H9 (cell line): ENCODE measurements at regions not wholly inside any gene's neighbourhood (a gene's known extent, or its start where the extent isn't known, plus 50 kb on each side); places are given as distances from the start of the nearest gene placed in this dataset.

Source experiments
- DNase-seq: peaks from one replicate; pipeline ENCODE4 v3.0.0-alpha.2; 2017
- H2AFZ ChIP-seq: one replicate; pipeline ENCODE4 v1.6.1; 2013; ENCODE audit warnings: mild to moderate bottlenecking, low read length, control low read depth, moderate library complexity
- H2AK5ac ChIP-seq: 2 replicates; pipeline ENCODE4 v1.6.1; 2013; ENCODE audit warnings: low read length, control low read depth, mixed read lengths; ENCODE audit not compliant: insufficient read length
- H2BK120ac ChIP-seq: one replicate; pipeline ENCODE4 v1.6.1; 2013; ENCODE audit warnings: low read depth, mild to moderate bottlenecking, low read length, control low read depth, inconsistent platforms; ENCODE audit not compliant: poor library complexity, severe bottlenecking
- H2BK12ac ChIP-seq: 2 replicates; pipeline ENCODE4 v1.6.1; 2013; ENCODE audit warnings: low read length, control low read depth, mixed read lengths, low read depth; ENCODE audit not compliant: insufficient read length
- H2BK15ac ChIP-seq: 2 replicates; pipeline ENCODE4 v1.6.1; 2013; ENCODE audit warnings: low read depth, low read length, control low read depth
- H2BK20ac ChIP-seq: one replicate; pipeline ENCODE4 v1.6.1; 2013; ENCODE audit warnings: low read depth, mild to moderate bottlenecking, low read length, control low read depth, inconsistent platforms; ENCODE audit not compliant: poor library complexity, severe bottlenecking
- H2BK5ac ChIP-seq: 2 replicates; pipeline ENCODE4 v1.6.1; 2013; ENCODE audit warnings: low read length, control low read depth, mixed read lengths; ENCODE audit not compliant: insufficient read length
- H3K14ac ChIP-seq: 2 replicates; pipeline ENCODE4 v1.6.1; 2013; ENCODE audit warnings: low read length, control low read depth; ENCODE audit not compliant: insufficient read depth
- H3K18ac ChIP-seq: 2 replicates; pipeline ENCODE4 v1.6.1; 2013; ENCODE audit warnings: low read depth, mild to moderate bottlenecking, mixed read lengths, low read length, control low read depth; ENCODE audit not compliant: insufficient read length
- H3K23ac ChIP-seq: 2 replicates; pipeline ENCODE4 v1.6.1; 2013; ENCODE audit warnings: low read length, control low read depth, mixed read lengths, low read depth; ENCODE audit not compliant: insufficient read length
- H3K23me2 ChIP-seq: 2 replicates; pipeline ENCODE4 v1.6.1; 2013; ENCODE audit warnings: low read depth, mild to moderate bottlenecking, mixed read lengths, low read length, control low read depth; ENCODE audit not compliant: insufficient read length, poor library complexity, severe bottlenecking
- H3K27ac ChIP-seq: 2 replicates; pipeline ENCODE4 v1.5.1; 2013; ENCODE audit warnings: low read length, control low read depth, mixed read lengths, low read depth; ENCODE audit not compliant: insufficient read length
- H3K27me3 ChIP-seq: 2 replicates; pipeline ENCODE4 v1.6.1; 2013; ENCODE audit warnings: low read length, control low read depth, inconsistent platforms; ENCODE audit not compliant: insufficient read depth
- H3K4ac ChIP-seq: 2 replicates; pipeline ENCODE4 v1.6.1; 2013; ENCODE audit warnings: low read depth, mild to moderate bottlenecking, control low read depth, inconsistent platforms, low read length, moderate library complexity
- H3K4me1 ChIP-seq: 2 replicates; pipeline ENCODE4 v1.6.1; 2013; ENCODE audit warnings: low read length, control low read depth, inconsistent platforms; ENCODE audit not compliant: insufficient read depth
- H3K4me2 ChIP-seq: 2 replicates; pipeline ENCODE4 v1.6.1; 2013; ENCODE audit warnings: low read length, control low read depth, mixed read lengths; ENCODE audit not compliant: insufficient read length, insufficient read depth
- H3K56ac ChIP-seq: 2 replicates; pipeline ENCODE4 v1.6.1; 2013; ENCODE audit warnings: low read depth, mild to moderate bottlenecking, mixed read lengths, low read length, control low read depth; ENCODE audit not compliant: insufficient read length
- H3K79me1 ChIP-seq: 2 replicates; pipeline ENCODE4 v1.6.1; 2013; ENCODE audit warnings: low read depth, mild to moderate bottlenecking, moderate library complexity, low read length, control low read depth, inconsistent platforms; ENCODE audit not compliant: insufficient read depth, poor library complexity, severe bottlenecking
- H3K79me2 ChIP-seq: 2 replicates; pipeline ENCODE4 v1.6.1; 2013; ENCODE audit warnings: low read length, control low read depth, inconsistent platforms; ENCODE audit not compliant: insufficient read depth
- H3K9ac ChIP-seq: 2 replicates; pipeline ENCODE4 v1.6.1; 2013; ENCODE audit warnings: low read length, control low read depth, mixed read lengths; ENCODE audit not compliant: insufficient read length; ENCODE audit errors: extremely low read depth
- H3K9me3 ChIP-seq: one replicate; pipeline ENCODE4 v1.6.1; 2013; ENCODE audit warnings: low read depth, low read length, inconsistent platforms; ENCODE audit not compliant: control insufficient read depth
- H3T11ph ChIP-seq: one replicate; pipeline ENCODE4 v1.6.1; 2013; ENCODE audit warnings: mild to moderate bottlenecking, low read length, control low read depth, inconsistent platforms
- H4K20me1 ChIP-seq: one replicate; pipeline ENCODE4 v1.6.1; 2013; ENCODE audit not compliant: control insufficient read depth, insufficient read length, insufficient read depth
- H4K5ac ChIP-seq: 2 replicates; pipeline ENCODE4 v1.6.1; 2013; ENCODE audit warnings: low read depth, mild to moderate bottlenecking, mixed read lengths, low read length, control low read depth; ENCODE audit not compliant: insufficient read length
- H4K8ac ChIP-seq: replicated peaks from 2 replicates; pipeline ENCODE4 v1.6.1; 2013; ENCODE audit warnings: low read length, control low read depth, mixed read lengths, low read depth; ENCODE audit not compliant: insufficient read length
- H4K91ac ChIP-seq: 2 replicates; pipeline ENCODE4 v1.6.1; 2013; ENCODE audit warnings: low read depth, mild to moderate bottlenecking, moderate library complexity, mixed read lengths, low read length, control low read depth; ENCODE audit not compliant: insufficient read length
- H3K27ac Mint-ChIP-seq, 3 experiments: 2 replicates in 2 of 3; 3 replicates in 1 of 3; pipeline ENCODE4 v1.8.0; 2020 to 2021; ENCODE audit warnings: mixed read lengths in 3 of 3, mild to moderate bottlenecking in 1 of 3, moderate library complexity in 1 of 3
- H3K27me3 Mint-ChIP-seq: 2 replicates; pipeline ENCODE4 v1.8.0; 2021; ENCODE audit warnings: low read depth, mild to moderate bottlenecking, moderate library complexity, mixed read lengths
- H3K36me3 Mint-ChIP-seq, 3 experiments: 2 replicates in 2 of 3; 3 replicates in 1 of 3; pipeline ENCODE4 v1.8.0; 2020 to 2021; ENCODE audit warnings: low read depth in 3 of 3, mixed read lengths in 3 of 3; ENCODE audit not compliant: insufficient read depth in 1 of 3
- H3K4me1 Mint-ChIP-seq, 2 experiments: 2 replicates each; pipeline ENCODE4 v1.8.0; 2020; ENCODE audit warnings: mixed read lengths in 2 of 2
- H3K4me3 Mint-ChIP-seq, 2 experiments: 2 replicates in 1 of 2; 3 replicates in 1 of 2; pipeline ENCODE4 v1.8.0; 2020 to 2021; ENCODE audit warnings: mild to moderate bottlenecking in 2 of 2, mixed read lengths in 2 of 2, moderate library complexity in 1 of 2
- H3K9me3 Mint-ChIP-seq, 2 experiments: 2 replicates in 1 of 2; 3 replicates in 1 of 2; pipeline ENCODE4 v1.8.0; 2020; ENCODE audit warnings: mild to moderate bottlenecking in 2 of 2, mixed read lengths in 2 of 2, moderate library complexity in 1 of 2
- CTCF ChIP-seq: fragments of 200-600 bp; sonication (generic); conservative IDR thresholded peaks from 3 replicates; pipeline ENCODE4 v1.8.0; 2021; ENCODE audit warnings: antibody characterized with exemption, mild to moderate bottlenecking

DNA sequence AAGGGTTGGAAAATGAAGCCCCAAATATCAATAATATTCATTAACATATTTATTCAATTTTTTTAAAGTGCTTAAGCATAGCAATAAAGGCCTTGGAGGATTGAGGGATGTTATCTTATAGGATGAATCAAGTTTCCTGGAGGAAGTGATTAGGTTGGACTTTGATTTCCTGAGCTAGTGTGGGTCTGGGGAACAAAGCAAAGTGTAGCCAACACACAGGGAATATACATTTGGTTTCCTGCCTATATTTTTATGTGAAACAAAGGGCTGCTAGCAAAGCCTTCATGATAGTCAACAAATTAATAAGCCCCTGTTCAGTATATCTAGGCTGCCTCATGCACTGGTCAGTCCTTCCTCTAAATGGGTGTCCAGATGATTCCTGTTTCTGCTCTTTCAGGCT is 261.1 kb upstream of the IL12A start:
- H3K4me3 Mint-ChIP-seq = no peak overlapping the region
- H4K8ac ChIP-seq = no peak overlapping the region
- H3K4ac ChIP-seq = no peak overlapping the region
- H3K27ac Mint-ChIP-seq = no peak overlapping the region
- no peak overlapping the region for H3K23ac ChIP-seq
- H3K4me1 Mint-ChIP-seq = peaks cover 15 to 17% of the 10 kb centered on the region in 2 experiments
- H2BK15ac ChIP-seq = no peak overlapping the region
- no peak overlapping the region for H3K18ac ChIP-seq
- H3K27me3 ChIP-seq = no peaks in the 10 kb centered on the region
- DNase-seq = no peak
- H3K79me2 ChIP-seq = no peaks in the 10 kb centered on the region
- H3K36me3 Mint-ChIP-seq = no peaks in the 10 kb centered on the region
- no peaks in the 10 kb centered on the region for H4K20me1 ChIP-seq
- H2BK20ac ChIP-seq = no peak overlapping the region
- H2AK5ac ChIP-seq = no peak overlapping the region
- no peak overlapping the region for H3K9ac ChIP-seq
- no peaks in the 10 kb centered on the region for H3K23me2 ChIP-seq
- no peak overlapping the region for H4K91ac ChIP-seq
- H2BK5ac ChIP-seq = no peak overlapping the region
- H3K9me3 ChIP-seq = no peaks in the 10 kb centered on the region
- no peaks in the 10 kb centered on the region for H3K79me1 ChIP-seq
- H3K4me2 ChIP-seq = no peak overlapping the region
- no peak overlapping the region for H2BK12ac ChIP-seq
- no peak overlapping the region for H3K14ac ChIP-seq
- no peaks in the 10 kb centered on the region for H3K4me1 ChIP-seq
- H4K5ac ChIP-seq = no peak overlapping the region
- no peak overlapping the region for H2AFZ ChIP-seq
- TF ChIP-seq CTCF = no peak
- H3K27me3 Mint-ChIP-seq = no peaks in the 10 kb centered on the region
- no peaks in the 10 kb centered on the region for H3K9me3 Mint-ChIP-seq
- H3T11ph ChIP-seq = no peak overlapping the region
- H2BK120ac ChIP-seq = no peak overlapping the region
- no peak overlapping the region for H3K56ac ChIP-seq
- no peak overlapping the region for H3K27ac ChIP-seq
